SK-N-MC (cell line): ENCODE measurements at regions not wholly inside any gene's neighbourhood (a gene's known extent, or its start where the extent isn't known, plus 50 kb on each side); places are given as distances from the start of the nearest gene placed in this dataset.
A peak's percentile ranks its signal among the peaks of the same experiment; 100 is the strongest.

Source experiments
- EZH2 ChIP-seq: fragments of 200-600 bp; sonication (generic); IDR thresholded peaks from one replicate; pipeline ENCODE4 v1.6.1; 2017; ENCODE audit warnings: antibody characterized with exemption
- POLR2AphosphoS5 ChIP-seq: IDR thresholded peaks from 2 replicates; pipeline ENCODE4 v1.6.1; 2012; ENCODE audit warnings: mild to moderate bottlenecking, low read depth, low read length, borderline replicate concordance

GRCh38 chr4:38323141-38323641 lies 340.8 kb upstream of the KLF3 start:
- TF ChIP-seq EZH2 (no peak), POLR2AphosphoS5 (peak; percentile 20; the same call in 1 of the 2 replicates)
